B cell (primary cell): ENCODE measurements at regions not wholly inside any gene's neighbourhood (a gene's known extent, or its start where the extent isn't known, plus 50 kb on each side); places are given as distances from the start of the nearest gene placed in this dataset.

Experiments used
- CTCF ChIP-seq: fragments of 200-600 bp; IDR thresholded peaks from one replicate; pipeline ENCODE4 v1.8.0; 2022; ENCODE audit warnings: antibody characterized with exemption, mild to moderate bottlenecking
- EZH2 ChIP-seq: IDR thresholded peaks from 2 replicates; pipeline ENCODE4 v1.6.1; 2012; ENCODE audit warnings: borderline replicate concordance, low read depth, mild to moderate bottlenecking, moderate library complexity, low read length; ENCODE audit not compliant: insufficient read depth, poor library complexity, severe bottlenecking

- no peak for TF ChIP-seq CTCF
- no peak for TF ChIP-seq EZH2
Observed at GRCh38 chr20:40255365-40255764, 433.7 kb downstream of the MAFB start.
